HT-29 (cell line): ENCODE measurements at regions not wholly inside any gene's neighbourhood (a gene's known extent, or its start where the extent isn't known, plus 50 kb on each side); places are given as distances from the start of the nearest gene placed in this dataset.

Source experiments
- DNase-seq: peaks from one replicate; pipeline ENCODE4 v3.0.0-alpha.2; 2015; ENCODE audit warnings: low spot score

- no peak for DNase-seq
These were observed 70.9 kb downstream of the TNFSF18 start for GRCh38 chr1:172979828-172980227.

DNA sequence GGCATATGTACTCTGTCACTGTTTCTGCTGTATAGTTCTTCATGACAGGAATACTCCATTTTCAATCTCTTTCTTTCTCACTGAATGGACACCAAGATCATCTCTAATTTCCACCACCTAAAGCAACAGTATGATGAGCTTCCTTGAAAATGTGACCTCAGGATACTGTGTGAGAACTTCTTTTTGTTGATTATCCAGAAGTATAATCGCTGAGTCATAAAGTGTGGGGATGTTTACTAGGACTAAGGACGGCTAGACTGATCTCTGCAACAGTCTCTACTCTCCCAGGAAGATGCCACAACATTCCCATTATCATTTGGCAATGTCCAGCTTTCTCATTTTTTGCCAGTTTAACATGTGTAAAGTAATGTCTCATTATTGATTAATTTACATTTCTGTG is 70.3 kb downstream of the TNFSF18 start:
- DNase-seq = peak; percentile 2

DNA sequence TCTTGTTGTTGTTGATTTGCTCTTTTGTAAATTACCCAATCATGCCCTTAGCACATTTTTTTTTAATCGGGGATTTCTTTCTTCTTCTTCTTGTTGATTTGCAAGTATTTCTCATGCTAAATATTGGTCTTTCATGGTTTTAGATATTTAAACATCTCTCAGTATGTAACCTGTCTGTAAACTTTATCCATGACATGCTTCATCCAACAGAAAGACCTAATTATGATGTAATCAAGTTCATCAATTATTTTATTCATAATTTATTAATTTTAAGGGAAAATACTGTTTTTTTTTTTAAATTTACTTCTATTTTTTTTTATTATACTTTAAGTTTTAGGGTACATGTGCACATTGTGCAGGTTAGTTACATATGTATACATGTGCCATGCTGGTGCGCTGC is 69.8 kb downstream of the TNFSF18 start:
- no peak for DNase-seq
